HUES64 (cell line): ENCODE measurements at regions not wholly inside any gene's neighbourhood (a gene's known extent, or its start where the extent isn't known, plus 50 kb on each side); places are given as distances from the start of the nearest gene placed in this dataset.
"Not testable (repeated sequence)": the region's sequence is repeated elsewhere in the genome, so short reads cannot be mapped to it uniquely, and the experiment has no call there.

Experiments
- H3K27ac ChIP-seq: 2 replicates; pipeline ENCODE4 v1.7.0; 2013; ENCODE audit warnings: low read depth, low read length, inconsistent platforms
- H3K27me3 ChIP-seq: 2 replicates; pipeline ENCODE4 v1.6.1; 2013; ENCODE audit warnings: mild to moderate bottlenecking, low read length; ENCODE audit not compliant: insufficient read depth
- H3K36me3 ChIP-seq: 2 replicates; pipeline ENCODE4 v1.6.1; 2013; ENCODE audit warnings: mild to moderate bottlenecking, low read length; ENCODE audit not compliant: insufficient read depth
- H3K4me1 ChIP-seq: 2 replicates; pipeline ENCODE4 v1.6.1; 2013; ENCODE audit warnings: mild to moderate bottlenecking, low read length, moderate library complexity; ENCODE audit not compliant: insufficient read depth
- H3K4me3 ChIP-seq: 2 replicates; pipeline ENCODE4 v1.5.1; 2013; ENCODE audit warnings: mild to moderate bottlenecking, low read length, moderate library complexity
- H3K9ac ChIP-seq: 2 replicates; pipeline ENCODE4 v1.6.1; 2013; ENCODE audit warnings: mild to moderate bottlenecking, low read depth, low read length
- H3K9me3 ChIP-seq: 2 replicates; pipeline ENCODE4 v1.6.1; 2013; ENCODE audit warnings: low read depth, low read length; ENCODE audit not compliant: insufficient read depth
- WGBS: fragments of 150-250, 120-280 bp; methylation state at CpG from one replicate; pipeline ENCODE4 v1.1.7; 2013; ENCODE audit warnings: missing lambda C conversion rate; 5-methylcytosine and 5-hydroxymethylcytosine counted together

- H3K27ac ChIP-seq: no peak overlapping the region
- no peaks in the 10 kb centered on the region for H3K4me1 ChIP-seq
- H3K27me3 ChIP-seq: no peaks in the 10 kb centered on the region
- no peak overlapping the region for H3K4me3 ChIP-seq
- WGBS: 92% methylated on average over 3 of the region's 3 CpGs
- H3K9ac ChIP-seq: no peak overlapping the region
- no peaks in the 10 kb centered on the region for H3K9me3 ChIP-seq
- no peaks in the 10 kb centered on the region for H3K36me3 ChIP-seq
These were observed 117.6 kb downstream of the TTC6 start for GRCh38 chr14:37712976-37713431.

- Histone ChIP-seq H3K9me3 (no peaks in the 10 kb centered on the region), H3K27ac (no peak overlapping the region), H3K4me3 (no peak overlapping the region), H3K4me1 (no peaks in the 10 kb centered on the region), H3K36me3 (no peaks in the 10 kb centered on the region), H3K27me3 (no peaks in the 10 kb centered on the region), H3K9ac (no peak overlapping the region)
- 100% methylated on average over 1 of the region's 1 CpG for WGBS
These were observed 124.7 kb downstream of the TTC6 start for GRCh38 chr14:37720131-37720530.

- Histone ChIP-seq H3K4me3 (no peak overlapping the region), H3K9me3 (no peaks in the 10 kb centered on the region), H3K27me3 (no peaks in the 10 kb centered on the region), H3K36me3 (no peaks in the 10 kb centered on the region), H3K4me1 (no peaks in the 10 kb centered on the region), H3K27ac (no peak overlapping the region), H3K9ac (no peak overlapping the region)
- WGBS: 39% methylated on average over 2 of the region's 2 CpGs
These were observed 126.7 kb downstream of the TTC6 start for GRCh38 chr14:37721976-37722659.

DNA sequence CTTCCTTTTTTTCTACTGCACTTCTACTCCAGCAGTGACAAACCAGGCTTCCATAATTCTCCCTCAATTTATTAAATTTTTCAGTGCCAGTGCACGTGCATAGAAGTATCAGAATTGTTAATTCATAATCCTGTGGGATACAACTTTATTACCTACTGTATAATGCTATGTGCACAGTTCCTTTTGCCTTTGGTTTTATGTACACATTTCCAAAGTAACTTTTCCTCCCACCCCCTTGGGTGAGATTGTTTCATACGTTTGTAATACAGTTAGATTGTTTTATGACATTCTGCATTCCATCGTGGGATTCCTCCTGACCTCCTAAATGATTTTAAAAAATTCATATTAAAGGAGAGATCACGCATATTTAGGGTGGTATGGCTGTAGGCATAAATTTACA, 128.1 kb downstream of the TTC6 start:
- Histone ChIP-seq H3K9ac (no peak overlapping the region), H3K27me3 (no peaks in the 10 kb centered on the region), H3K36me3 (no peaks in the 10 kb centered on the region), H3K4me3 (no peak overlapping the region), H3K4me1 (no peaks in the 10 kb centered on the region), H3K27ac (no peak overlapping the region), H3K9me3 (no peaks in the 10 kb centered on the region)
- 86% methylated on average over 1 of the region's 4 CpGs for WGBS

DNA sequence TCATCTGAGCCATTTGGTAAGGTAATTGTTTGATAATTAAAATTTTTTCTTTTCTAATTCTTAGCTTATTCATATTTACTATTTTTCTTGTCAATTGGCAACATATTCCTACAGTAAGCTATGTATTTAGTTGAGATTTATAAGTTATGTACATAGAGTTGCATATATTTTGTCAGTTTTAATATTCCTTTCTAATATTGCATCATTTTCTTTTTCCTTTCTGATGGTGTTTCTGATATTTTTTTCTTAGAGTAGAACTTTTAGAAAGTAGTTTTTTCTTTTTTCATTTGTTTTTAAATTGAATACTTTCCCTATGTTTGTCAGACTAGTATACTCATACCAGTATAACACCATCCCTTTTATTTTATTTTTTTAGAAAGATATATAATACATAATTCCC, 131.3 kb downstream of the TTC6 start:
- no peaks in the 10 kb centered on the region for H3K36me3 ChIP-seq
- no peaks in the 10 kb centered on the region for H3K4me1 ChIP-seq
- H3K27me3 ChIP-seq: no peaks in the 10 kb centered on the region
- no peak overlapping the region for H3K4me3 ChIP-seq
- H3K27ac ChIP-seq: no peak overlapping the region
- H3K9me3 ChIP-seq: no peaks in the 10 kb centered on the region
- H3K9ac ChIP-seq: no peak overlapping the region

DNA sequence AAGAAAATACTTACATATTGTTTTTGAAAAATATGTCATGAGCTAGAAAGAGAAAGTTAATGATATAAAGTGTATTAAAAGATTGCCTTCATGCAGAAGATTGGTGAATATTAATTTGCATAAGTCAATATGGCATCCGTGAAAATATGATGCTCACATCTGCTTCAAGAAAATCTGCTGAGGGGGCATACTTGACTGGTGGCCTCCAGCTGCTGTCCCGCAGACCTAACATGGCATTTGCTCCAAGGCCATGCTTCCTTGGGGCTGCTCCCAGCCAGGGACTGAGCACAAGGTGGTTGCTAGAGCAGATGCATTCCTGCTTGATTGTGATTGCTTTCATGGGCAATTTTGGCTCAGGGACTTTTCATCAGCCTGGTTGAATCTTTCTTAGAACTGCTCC, 133.8 kb downstream of the TTC6 start:
- Histone ChIP-seq H3K36me3 (no peaks in the 10 kb centered on the region), H3K27ac (no peak overlapping the region), H3K4me3 (no peak overlapping the region), H3K9me3 (no peaks in the 10 kb centered on the region), H3K4me1 (peaks cover 1% of the 10 kb centered on the region; the same call in 1 of the 2 replicates), H3K9ac (no peak overlapping the region), H3K27me3 (no peaks in the 10 kb centered on the region)
- 96% methylated on average over 2 of the region's 2 CpGs for WGBS

GRCh38 chr14:37731094-37731493, 135.7 kb downstream of the TTC6 start:
- 93% methylated on average over 4 of the region's 4 CpGs for WGBS
- peaks cover 7% of the 10 kb centered on the region; the same call in 1 of the 2 replicates for H3K4me1 ChIP-seq
- no peaks in the 10 kb centered on the region for H3K9me3 ChIP-seq
- H3K36me3 ChIP-seq: no peaks in the 10 kb centered on the region
- H3K27ac ChIP-seq: no peak overlapping the region
- H3K4me3 ChIP-seq: no peak overlapping the region
- no peaks in the 10 kb centered on the region for H3K27me3 ChIP-seq
- H3K9ac ChIP-seq: no peak overlapping the region

- 88% methylated on average over 2 of the region's 2 CpGs for WGBS
- Histone ChIP-seq H3K9ac (no peak overlapping the region), H3K4me1 (peaks cover 8% of the 10 kb centered on the region; the same call in 1 of the 2 replicates), H3K36me3 (no peaks in the 10 kb centered on the region), H3K27ac (no peak overlapping the region), H3K27me3 (no peaks in the 10 kb centered on the region), H3K9me3 (no peaks in the 10 kb centered on the region), H3K4me3 (no peak overlapping the region)
These were observed 150.2 kb downstream of the TTC6 start for GRCh38 chr14:37745657-37746056.

DNA sequence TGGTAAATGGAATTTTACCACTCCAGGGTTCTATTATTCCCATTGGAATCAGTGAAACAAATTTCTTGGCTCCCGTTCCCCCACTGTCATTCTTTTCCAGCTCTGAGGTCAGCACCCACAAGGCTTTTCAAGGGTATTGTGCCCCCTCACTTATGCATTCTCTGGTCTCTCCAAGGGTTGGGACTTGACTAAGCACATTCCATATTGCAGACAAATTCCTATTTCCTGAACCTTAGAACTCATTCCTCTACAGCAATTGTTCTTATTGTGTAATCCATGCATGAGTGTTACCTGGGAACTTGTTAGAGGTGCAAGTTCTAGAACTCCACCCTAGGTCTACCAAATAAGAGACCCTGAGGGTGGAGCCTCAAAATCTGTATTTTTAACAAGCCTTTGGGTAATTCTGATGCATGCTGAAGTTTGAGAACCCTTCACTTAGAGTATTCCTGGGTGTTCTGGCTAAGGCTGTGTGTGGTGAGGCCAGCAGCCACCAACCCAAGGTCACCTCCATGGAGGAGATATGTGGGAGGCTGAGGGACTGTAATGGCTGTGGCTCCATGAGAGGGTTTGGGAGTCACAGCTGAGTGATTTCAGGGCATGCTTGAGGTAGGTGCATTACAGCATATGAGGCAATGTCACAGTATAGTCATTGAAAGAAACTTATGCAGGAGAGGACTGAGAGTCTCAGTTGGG, 150.9 kb downstream of the TTC6 start:
- no peak overlapping the region for H3K27ac ChIP-seq
- peaks cover 8% of the 10 kb centered on the region; the same call in 1 of the 2 replicates for H3K4me1 ChIP-seq
- no peak overlapping the region for H3K9ac ChIP-seq
- H3K36me3 ChIP-seq: no peaks in the 10 kb centered on the region
- H3K4me3 ChIP-seq: no peak overlapping the region
- no peaks in the 10 kb centered on the region for H3K9me3 ChIP-seq
- H3K27me3 ChIP-seq: no peaks in the 10 kb centered on the region
- WGBS: 92% methylated on average over 1 of the region's 1 CpG

DNA sequence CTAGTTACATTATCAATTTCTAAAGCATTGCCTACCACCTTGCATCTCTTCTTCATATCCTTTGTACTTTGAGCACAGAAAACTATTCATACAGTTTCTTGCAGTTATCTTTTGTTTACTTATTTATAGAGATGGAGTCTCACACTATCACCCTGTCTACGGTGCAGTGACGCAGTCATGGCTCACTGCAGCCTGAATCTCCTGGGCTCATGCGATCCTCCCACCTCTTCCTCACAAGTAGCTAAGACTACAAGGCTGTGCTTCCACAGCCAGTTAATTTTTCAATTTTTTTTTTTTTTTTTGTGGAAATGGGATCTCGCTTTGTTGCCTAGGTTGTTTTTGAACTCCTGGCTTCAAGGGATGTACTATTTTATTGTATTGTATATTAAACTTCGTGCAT, 158.0 kb downstream of the TTC6 start:
- H3K9me3 ChIP-seq: no peaks in the 10 kb centered on the region
- H3K27me3 ChIP-seq: no peaks in the 10 kb centered on the region
- H3K4me1 ChIP-seq: peaks cover 1% of the 10 kb centered on the region; the same call in 1 of the 2 replicates
- H3K36me3 ChIP-seq: no peaks in the 10 kb centered on the region
- no peak overlapping the region for H3K9ac ChIP-seq
- no peak overlapping the region for H3K27ac ChIP-seq
- WGBS: 94% methylated on average over 3 of the region's 5 CpGs
- no peak overlapping the region for H3K4me3 ChIP-seq

DNA sequence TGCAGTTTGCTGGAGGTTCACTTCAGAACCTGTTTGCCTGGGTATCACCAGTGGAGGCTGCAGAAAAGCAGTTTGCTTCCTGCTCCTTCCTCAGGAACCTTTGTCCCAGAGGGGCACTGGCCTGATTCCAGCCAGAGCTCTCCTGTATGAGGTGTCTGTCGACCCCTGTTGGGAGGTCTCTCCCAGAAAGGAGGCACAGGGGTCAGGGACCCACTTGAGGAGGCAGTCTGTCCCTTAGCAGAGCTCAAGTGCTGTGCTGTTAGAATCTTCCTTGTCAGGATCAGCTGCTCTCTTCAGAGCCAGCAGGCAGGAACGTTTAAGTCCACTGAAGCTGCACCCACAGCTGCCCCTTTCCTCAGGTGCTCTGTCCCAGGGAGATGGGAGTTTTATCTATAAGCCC, 164.8 kb downstream of the TTC6 start:
- not testable (repeated sequence) for H3K36me3 ChIP-seq, H3K4me1 ChIP-seq, H3K27me3 ChIP-seq, H3K27ac ChIP-seq, H3K9ac ChIP-seq, H3K9me3 ChIP-seq, H3K4me3 ChIP-seq
- 81% methylated on average over 2 of the region's 2 CpGs for WGBS
